ENCODE measurements at regions not wholly inside any gene's neighbourhood (a gene's known extent, or its start where the extent isn't known, plus 50 kb on each side); places are given as distances from the start of the nearest gene placed in this dataset.

DNA sequence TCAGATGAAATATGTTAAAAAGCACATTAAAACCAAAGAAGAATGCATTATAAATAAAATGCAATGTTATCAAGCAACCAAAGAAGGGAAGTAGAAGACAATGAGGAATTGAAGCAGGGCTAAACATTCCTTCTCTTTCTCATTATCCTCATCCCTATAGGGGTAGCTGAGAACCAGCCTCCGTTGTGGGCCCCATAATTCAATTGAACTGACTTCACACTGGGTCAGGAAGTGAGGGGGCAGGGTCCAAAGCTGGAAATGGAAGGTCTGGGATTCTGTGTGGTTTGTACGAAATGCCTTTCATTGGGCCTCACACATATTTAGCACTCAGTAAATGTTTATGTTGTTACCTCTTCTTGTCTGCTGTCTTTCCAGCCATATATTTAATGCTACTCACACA is 220.4 kb upstream of the CD180 start:
- no peak for TF ChIP-seq POLR2AphosphoS5 (IDR thresholded peaks at IDR 0.05; ENCODE audit: low read depth, low read length)
- TF ChIP-seq POLR2A (IDR thresholded peaks at IDR 0.05; ENCODE audit: low read depth, low read length): no peak
- no peak for TF ChIP-seq TAF1 (IDR thresholded peaks at IDR 0.05; ENCODE audit: borderline replicate concordance, low read depth, low read length)
